HL-60 (cell line): ENCODE measurements at regions not wholly inside any gene's neighbourhood (a gene's known extent, or its start where the extent isn't known, plus 50 kb on each side); places are given as distances from the start of the nearest gene placed in this dataset.

Experiments used
- DNase-seq, 2 experiments: peaks; one replicate each; pipeline ENCODE4 v3.0.0-alpha.2; 2010 to 2020; ENCODE audit warnings: low read depth in 1 of 2, low spot score in 1 of 2
- H3K27ac ChIP-seq: fragments of 250-450 bp; sonication (Bioruptor Pico); replicated peaks from 2 replicates; pipeline ENCODE4 v1.5.1; 2020; ENCODE audit warnings: mild to moderate bottlenecking, moderate library complexity
- H3K27me3 ChIP-seq: fragments of 250-450 bp; sonication (Bioruptor Pico); 2 replicates; pipeline ENCODE4 v1.5.1; 2021; ENCODE audit warnings: mild to moderate bottlenecking, moderate library complexity; ENCODE audit not compliant: insufficient read depth, poor library complexity, severe bottlenecking
- H3K4me3 ChIP-seq: replicated peaks from 2 replicates; pipeline ENCODE4 v1.5.1; 2011; ENCODE audit warnings: mild to moderate bottlenecking, control low read depth, low read length; ENCODE audit not compliant: insufficient read depth
- CTCF ChIP-seq: IDR thresholded peaks from one replicate; pipeline ENCODE4 v1.5.1; 2011; ENCODE audit warnings: low read length, control low read depth, inconsistent platforms; ENCODE audit not compliant: insufficient read depth
- GABPA ChIP-seq: IDR thresholded peaks from 2 replicates; pipeline ENCODE4 v1.6.1; 2012; ENCODE audit warnings: low read depth
- POLR2AphosphoS5 ChIP-seq: IDR thresholded peaks from 2 replicates; pipeline ENCODE4 v1.6.1; 2012; ENCODE audit warnings: low read depth
- REST ChIP-seq: IDR thresholded peaks from 2 replicates; pipeline ENCODE4 v1.6.1; 2012; ENCODE audit warnings: low read depth; ENCODE audit not compliant: insufficient replicate concordance
- SPI1 ChIP-seq: IDR thresholded peaks from 2 replicates; pipeline ENCODE4 v1.6.1; 2012; ENCODE audit warnings: low read depth, mild to moderate bottlenecking, borderline replicate concordance

- TF ChIP-seq POLR2AphosphoS5 (no peak), SPI1 (no peak), GABPA (no peak), CTCF (no peak), REST (no peak)
- H3K27me3 ChIP-seq: no peaks in the 10 kb centered on the region
- H3K27ac ChIP-seq: no peak overlapping the region
- H3K4me3 ChIP-seq: no peak overlapping the region
- DNase-seq: no peak
These were observed 430.3 kb upstream of the PDZRN3 start for GRCh38 chr3:74055061-74055460.

DNA sequence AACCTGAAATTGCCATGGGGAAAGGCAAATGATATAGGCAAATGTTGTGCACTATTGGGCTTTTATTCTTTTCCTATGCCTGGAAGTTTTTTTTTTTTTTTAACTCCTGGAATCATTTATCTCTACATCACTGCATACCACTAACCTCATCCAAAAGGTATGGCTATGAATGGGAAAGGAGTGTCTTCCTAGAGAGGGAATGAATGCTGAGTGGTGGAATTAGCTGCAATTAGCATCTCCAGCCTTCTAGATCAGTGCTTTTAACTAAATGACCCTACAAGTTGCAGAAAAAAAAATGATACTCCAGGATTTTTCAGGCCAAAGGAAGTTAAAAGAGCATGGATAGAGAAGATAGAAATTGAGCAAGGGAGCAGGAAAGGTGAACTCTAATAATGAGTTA, 429.8 kb upstream of the PDZRN3 start:
- Histone ChIP-seq H3K27ac (no peak overlapping the region), H3K27me3 (no peaks in the 10 kb centered on the region), H3K4me3 (no peak overlapping the region)
- TF ChIP-seq SPI1 (no peak), REST (no peak), GABPA (no peak)
- DNase-seq: no peak

DNA sequence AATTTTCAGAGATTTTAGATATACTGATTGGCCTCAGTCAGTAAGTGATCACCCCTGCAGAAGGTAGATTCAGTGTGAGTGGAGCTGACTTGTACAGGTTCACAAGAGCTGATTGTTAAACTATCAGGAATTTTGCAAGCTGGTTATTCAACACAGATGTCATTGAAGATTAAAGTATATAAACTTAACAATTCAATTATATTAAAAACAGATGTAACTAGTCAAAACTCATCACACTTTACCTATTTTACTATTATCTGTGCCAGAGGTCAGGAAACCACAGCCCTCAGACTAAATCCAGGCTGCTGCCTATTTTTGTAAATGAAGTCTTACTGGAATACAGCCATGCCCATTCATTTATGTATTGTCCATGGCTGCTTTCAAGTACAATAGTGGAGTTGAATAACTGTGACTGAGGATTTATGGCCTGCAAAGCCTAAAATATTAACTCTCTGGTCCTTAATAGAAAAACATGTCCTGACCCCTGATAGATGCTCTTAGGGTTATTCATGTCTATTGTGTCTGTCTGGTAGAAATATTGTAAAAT, 429.3 kb upstream of the PDZRN3 start:
- no peak for DNase-seq
- Histone ChIP-seq H3K4me3 (no peak overlapping the region), H3K27me3 (no peaks in the 10 kb centered on the region), H3K27ac (no peak overlapping the region)
- TF ChIP-seq CTCF (no peak), SPI1 (no peak), REST (no peak), POLR2AphosphoS5 (no peak), GABPA (no peak)
